IMR-90 (cell line): ENCODE measurements at regions not wholly inside any gene's neighbourhood (a gene's known extent, or its start where the extent isn't known, plus 50 kb on each side); places are given as distances from the start of the nearest gene placed in this dataset.

Source experiments
- ATAC-seq: fragments of 200-7000 bp; cut with Tn5 transposase; 2 replicates; pipeline ENCODE4 v1.9.1; 2020; ENCODE audit warnings: low read depth, mild to moderate bottlenecking, moderate library complexity
- BruUV-seq: library from RNA; stranded (reverse); fragments of 400-500 nt; replicated peaks from 2 replicates; lab custom pipeline; 2021; lab: Mats Ljungman, UMichigan
- CTCF ChIA-PET: fragments of 300-600 bp; formaldehyde crosslinking; extraction: SDS; loops from one replicate; lab custom pipeline; 2021; ENCODE audit warnings: antibody characterized with exemption; lab: Yijun Ruan, JAX
- POLR2A ChIA-PET: fragments of 300-600 bp; sonication (Branson Sonifier 250); formaldehyde crosslinking; loops from one replicate; lab custom pipeline; 2022; ENCODE audit warnings: antibody characterized with exemption; ENCODE audit not compliant: unreplicated experiment; lab: Charles Lee
- DNase-seq: peaks from one replicate; pipeline ENCODE4 v3.0.0; 2013
- H2AFZ ChIP-seq: replicated peaks from 2 replicates; pipeline ENCODE3; 2013; ENCODE audit warnings: low read length, mild to moderate bottlenecking; ENCODE audit not compliant: poor library complexity
- H2AK5ac ChIP-seq: 2 replicates; pipeline ENCODE4 v1.6.1; 2013; ENCODE audit warnings: low read depth, low read length, inconsistent platforms
- H2AK9ac ChIP-seq: replicated peaks from 2 replicates; pipeline ENCODE3; 2013; ENCODE audit warnings: mild to moderate bottlenecking, low read depth, low read length, moderate library complexity; ENCODE audit not compliant: poor library complexity
- H2BK120ac ChIP-seq: 2 replicates; pipeline ENCODE4 v1.6.1; 2013; ENCODE audit warnings: low read depth, low read length, inconsistent platforms
- H2BK15ac ChIP-seq: 3 replicates; pipeline ENCODE4 v1.6.1; 2013; ENCODE audit warnings: low read depth, low read length, inconsistent platforms
- H2BK20ac ChIP-seq: 2 replicates; pipeline ENCODE4 v1.6.1; 2013; ENCODE audit warnings: low read depth, mild to moderate bottlenecking, inconsistent platforms, low read length, moderate library complexity
- H2BK5ac ChIP-seq: 2 replicates; pipeline ENCODE4 v1.6.1; 2013; ENCODE audit warnings: mild to moderate bottlenecking, low read depth, low read length, inconsistent platforms; ENCODE audit not compliant: poor library complexity, severe bottlenecking
- H3K14ac ChIP-seq: replicated peaks from 2 replicates; pipeline ENCODE4 v1.6.1; 2013; ENCODE audit warnings: low read depth, low read length, inconsistent platforms
- H3K18ac ChIP-seq: 2 replicates; pipeline ENCODE4 v1.6.1; 2013; ENCODE audit warnings: low read depth, low read length, control low read depth
- H3K23ac ChIP-seq: 2 replicates; pipeline ENCODE4 v1.6.1; 2013; ENCODE audit warnings: low read depth, low read length, inconsistent platforms
- H3K27ac ChIP-seq: 2 replicates; pipeline ENCODE4 v1.5.1; 2013; ENCODE audit warnings: mild to moderate bottlenecking, control low read depth, low read length; ENCODE audit not compliant: insufficient read depth
- H3K27me3 ChIP-seq: 2 replicates; pipeline ENCODE4 v1.6.1; 2013; ENCODE audit warnings: low read length; ENCODE audit not compliant: control insufficient read depth, insufficient read depth
- H3K36me3 ChIP-seq: 2 replicates; pipeline ENCODE4 v1.6.1; 2013; ENCODE audit warnings: low read length, mixed read lengths; ENCODE audit not compliant: control insufficient read depth, insufficient read depth
- H3K4ac ChIP-seq: 2 replicates; pipeline ENCODE4 v1.6.1; 2013; ENCODE audit warnings: low read depth, low read length, inconsistent platforms
- H3K4me1 ChIP-seq: 2 replicates; pipeline ENCODE4 v1.6.1; 2013; ENCODE audit warnings: low read length, mixed read lengths; ENCODE audit not compliant: control insufficient read depth, insufficient read depth
- H3K4me2 ChIP-seq: 2 replicates; pipeline ENCODE4 v1.6.1; 2013; ENCODE audit warnings: low read depth, mild to moderate bottlenecking, control low read depth, low read length, moderate library complexity
- H3K4me3 ChIP-seq: 2 replicates; pipeline ENCODE4 v1.5.1; 2013; ENCODE audit warnings: low read depth, mild to moderate bottlenecking, control low read depth, low read length, moderate library complexity; ENCODE audit not compliant: insufficient read depth
- H3K56ac ChIP-seq: 2 replicates; pipeline ENCODE4 v1.6.1; 2013; ENCODE audit warnings: low read length, inconsistent platforms; ENCODE audit not compliant: insufficient read depth; ENCODE audit errors: extremely low read depth
- H3K79me1 ChIP-seq, 2 experiments: 2 replicates each; pipeline ENCODE4 v1.6.1; 2013; ENCODE audit warnings: low read length in 2 of 2, inconsistent platforms in 1 of 2, low read depth in 1 of 2
- H3K9ac ChIP-seq: 2 replicates; pipeline ENCODE4 v1.6.1; 2013; ENCODE audit warnings: low read depth, low read length, control low read depth
- H3K9me1 ChIP-seq: 2 replicates; pipeline ENCODE4 v1.6.1; 2013; ENCODE audit warnings: low read length, inconsistent platforms; ENCODE audit not compliant: insufficient read depth
- H3K9me3 ChIP-seq: 2 replicates; pipeline ENCODE4 v1.6.1; 2013; ENCODE audit warnings: low read length; ENCODE audit not compliant: control insufficient read depth, insufficient read depth
- H4K20me1 ChIP-seq: 2 replicates; pipeline ENCODE4 v1.6.1; 2013; ENCODE audit warnings: low read length, inconsistent platforms; ENCODE audit not compliant: insufficient read depth
- H4K5ac ChIP-seq: 2 replicates; pipeline ENCODE4 v1.6.1; 2013; ENCODE audit warnings: mild to moderate bottlenecking, low read depth, low read length, control low read depth
- H4K8ac ChIP-seq, 2 experiments: 2 replicates each; pipeline ENCODE4 v1.6.1; 2013; ENCODE audit warnings: low read depth in 2 of 2, low read length in 2 of 2, control low read depth in 1 of 2, inconsistent platforms in 1 of 2
- H4K91ac ChIP-seq: 2 replicates; pipeline ENCODE4 v1.6.1; 2013; ENCODE audit warnings: low read depth, low read length, inconsistent platforms; ENCODE audit not compliant: insufficient read depth
- CEBPB ChIP-seq: IDR thresholded peaks from 2 replicates; pipeline ENCODE4 v1.6.1; 2012; ENCODE audit warnings: low read depth, low read length, improper control_type of control experiment
- CHD1 ChIP-seq: IDR thresholded peaks from 2 replicates; pipeline ENCODE4 v1.6.1; 2012; ENCODE audit warnings: low read depth, low read length, improper control_type of control experiment
- FOS ChIP-seq: fragments of 150-350 bp; IDR thresholded peaks from 2 replicates; pipeline ENCODE4 v1.6.1; 2016; ENCODE audit warnings: low read depth, low read length
- MAFK ChIP-seq: IDR thresholded peaks from 2 replicates; pipeline ENCODE4 v1.6.1; 2012; ENCODE audit warnings: low read depth, low read length, improper control_type of control experiment
- MAZ ChIP-seq: IDR thresholded peaks from 2 replicates; pipeline ENCODE4 v1.6.1; 2012; ENCODE audit warnings: low read depth, mild to moderate bottlenecking, low read length, improper control_type of control experiment, moderate library complexity, borderline replicate concordance
- MXI1 ChIP-seq: IDR thresholded peaks from 2 replicates; pipeline ENCODE4 v1.6.1; 2012; ENCODE audit warnings: low read depth, mild to moderate bottlenecking, low read length, moderate library complexity, borderline replicate concordance
- POLR2A ChIP-seq: IDR thresholded peaks from 2 replicates; pipeline ENCODE4 v1.6.1; 2012; ENCODE audit warnings: mild to moderate bottlenecking, low read depth, low read length
- USF2 ChIP-seq: fragments of 150-350 bp; IDR thresholded peaks from 2 replicates; pipeline ENCODE4 v1.6.1; 2017; ENCODE audit warnings: mild to moderate bottlenecking, antibody characterized with exemption, low read length, low read depth
- WGBS, 2 experiments: methylation state at CpG; one replicate each; pipeline versions ENCODE4 v1.1.5 to v1.1.7; 2013; ENCODE audit warnings: missing lambda C conversion rate in 2 of 2; ENCODE audit not compliant: insufficient read length in 1 of 2; ENCODE audit errors: extremely low coverage in 2 of 2; 5-methylcytosine and 5-hydroxymethylcytosine counted together
- dilution Hi-C: fragments of 300-500 bp; cut with HindIII; formaldehyde crosslinking; loops from one replicate; pipeline ENCODE4 v1.14.3; 2018; ENCODE audit warnings: low sequenced_read_pairs; ENCODE audit not compliant: unreplicated experiment
- in situ Hi-C: fragments of 300-500 bp; cut with MboI; formaldehyde crosslinking; loops from 3 replicates; pipeline ENCODE4 v1.14.3; 2019; ENCODE audit warnings: low sequenced_read_pairs, inconsistent platforms, mixed read lengths
- intact Hi-C: fragments of 100-400 bp; cut with micrococcal nuclease; formaldehyde crosslinking; loops from 2 replicates; pipeline ENCODE4 v1.10.0; 2022

GRCh38 chr9:117480729-117481128 lies 65.9 kb upstream of the ASTN2 start:
- H4K5ac ChIP-seq = no peak overlapping the region
- no peak overlapping the region for H3K4me2 ChIP-seq
- DNase-seq (no peak), ATAC-seq (no peak)
- no peak overlapping the region for H3K4me3 ChIP-seq
- H3K27me3 ChIP-seq = no peaks in the 10 kb centered on the region
- no peak overlapping the region for H3K9ac ChIP-seq
- in situ Hi-C loops (no loop called here), dilution Hi-C loops (no loop called here), intact Hi-C loops (no loop called here)
- no TSS peak for BruUV-seq
- no peak overlapping the region for H2BK120ac ChIP-seq
- no peak overlapping the region for H2BK5ac ChIP-seq
- no peak overlapping the region for H4K8ac ChIP-seq
- POLR2A ChIA-PET = no interaction called here
- no peaks in the 10 kb centered on the region for H3K4me1 ChIP-seq
- H3K56ac ChIP-seq = no peak overlapping the region
- no peak overlapping the region for H2BK15ac ChIP-seq
- H2AK9ac ChIP-seq = no peak overlapping the region
- H4K20me1 ChIP-seq = no peaks in the 10 kb centered on the region
- no CpG with 5 or more reads among the region's 2 CpGs for WGBS, 2 experiments
- CTCF ChIA-PET = no interaction called here
- H2AK5ac ChIP-seq = no peak overlapping the region
- no peak overlapping the region for H3K27ac ChIP-seq
- H3K36me3 ChIP-seq = no peaks in the 10 kb centered on the region
- no peak overlapping the region for H2BK20ac ChIP-seq
- H3K18ac ChIP-seq = no peak overlapping the region
- H3K23ac ChIP-seq = no peak overlapping the region
- H4K91ac ChIP-seq = no peak overlapping the region
- no peaks in the 10 kb centered on the region for H3K9me1 ChIP-seq
- TF ChIP-seq POLR2A (no peak), CHD1 (no peak), MXI1 (no peak), CEBPB (no peak), USF2 (no peak), MAZ (no peak), MAFK (no peak), FOS (no peak)
- H3K79me1 ChIP-seq = no peaks in the 10 kb centered on the region
- H3K4ac ChIP-seq = no peak overlapping the region
- H2AFZ ChIP-seq = no peak overlapping the region
- no peak overlapping the region for H3K14ac ChIP-seq
- H3K9me3 ChIP-seq = peaks cover 2% of the 10 kb centered on the region
